Stimulated activated CD4-positive, alpha-beta T cell treated with anti-CD3 and anti-CD28 coated beads, Interleukin-2, amount 100 ng/mL, for 4 hours (primary cell): ENCODE measurements at regions not wholly inside any gene's neighbourhood (a gene's known extent, or its start where the extent isn't known, plus 50 kb on each side); places are given as distances from the start of the nearest gene placed in this dataset.
A peak's percentile ranks its signal among the peaks of the same experiment; 100 is the strongest.
"Not testable (repeated sequence)": the region's sequence is repeated elsewhere in the genome, so short reads cannot be mapped to it uniquely, and the experiment has no call there.

Experiments used
- DNase-seq: peaks from one replicate; pipeline ENCODE4 v3.0.0-alpha.2; 2020; ENCODE audit warnings: low read depth

GRCh38 chr20:4635781-4636180 lies 50.5 kb upstream of the PRNP start:
- no peak for DNase-seq

- no peak for DNase-seq
Measured at GRCh38 chr20:4635342-4635741, 50.9 kb upstream of the PRNP start.

- no peak for DNase-seq
Measured at GRCh38 chr20:4633780-4634179, 52.5 kb upstream of the PRNP start.

GRCh38 chr20:4633379-4633778 lies 52.9 kb upstream of the PRNP start:
- no peak for DNase-seq

- no peak for DNase-seq
Measured at GRCh38 chr20:4632876-4633275, 53.4 kb upstream of the PRNP start.

- no peak for DNase-seq
Measured at GRCh38 chr20:4626228-4626627, 60.0 kb upstream of the PRNP start.

- no peak for DNase-seq
Measured at GRCh38 chr20:4625687-4626086, 60.6 kb upstream of the PRNP start.

- not testable (repeated sequence) for DNase-seq
Measured at GRCh38 chr20:4624675-4625336, 61.5 kb upstream of the PRNP start.

- DNase-seq: not testable (repeated sequence)
Measured at GRCh38 chr20:4619144-4619543, 67.1 kb upstream of the PRNP start.

GRCh38 chr20:4617484-4617883 lies 68.8 kb upstream of the PRNP start:
- DNase-seq: no peak

- no peak for DNase-seq
Measured at GRCh38 chr20:4617019-4617418, 69.2 kb upstream of the PRNP start.

GRCh38 chr20:4613718-4614620 lies 72.3 kb upstream of the PRNP start:
- peak; percentile 67 for DNase-seq

GRCh38 chr20:4613184-4613583 lies 73.1 kb upstream of the PRNP start:
- DNase-seq: no peak

GRCh38 chr20:4610871-4611270 lies 75.4 kb upstream of the PRNP start:
- no peak for DNase-seq

GRCh38 chr20:4609511-4609910 lies 76.7 kb upstream of the PRNP start:
- DNase-seq: no peak

GRCh38 chr20:4608861-4609260 lies 77.4 kb upstream of the PRNP start:
- no peak for DNase-seq

- peak; percentile 46 for DNase-seq
Measured at GRCh38 chr20:4607287-4607713, 79.0 kb upstream of the PRNP start.

GRCh38 chr20:4606051-4606450 lies 80.2 kb upstream of the PRNP start:
- DNase-seq: no peak

GRCh38 chr20:4605166-4605565 lies 81.1 kb upstream of the PRNP start:
- no peak for DNase-seq

- DNase-seq: no peak
Measured at GRCh38 chr20:4604580-4604979, 81.7 kb upstream of the PRNP start.

- no peak for DNase-seq
Measured at GRCh38 chr20:4603724-4604123, 82.5 kb upstream of the PRNP start.

- no peak for DNase-seq
Measured at GRCh38 chr20:4602297-4602631, 84.0 kb upstream of the PRNP start.

GRCh38 chr20:4601630-4602296 lies 84.5 kb upstream of the PRNP start:
- DNase-seq: no peak
